ENCODE measurements at regions not wholly inside any gene's neighbourhood (a gene's known extent, or its start where the extent isn't known, plus 50 kb on each side); places are given as distances from the start of the nearest gene placed in this dataset.

DNA sequence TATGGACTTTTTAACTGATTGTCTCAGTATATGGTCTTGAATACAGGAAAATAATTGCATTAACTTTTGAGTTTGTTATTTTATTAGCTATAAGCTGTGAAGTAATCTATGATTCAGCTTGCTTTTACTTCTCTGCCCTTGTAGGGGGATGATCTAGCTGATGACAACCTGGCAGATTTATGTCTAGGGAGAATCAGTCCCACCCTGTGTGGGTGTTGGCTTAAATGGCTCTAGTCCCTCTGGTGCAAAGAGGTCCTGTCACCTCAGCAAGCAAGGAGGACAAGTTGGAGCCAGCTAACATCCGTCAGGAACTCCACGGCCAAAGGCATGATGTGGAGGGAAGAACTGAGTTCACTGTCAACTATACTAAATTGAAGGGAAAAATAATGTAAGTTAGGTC is 495.3 kb downstream of the BMP2 start:
- no peak for DNase-seq

- no peak for DNase-seq
These were observed 496.7 kb downstream of the BMP2 start for GRCh38 chr20:7264137-7264536.

DNA sequence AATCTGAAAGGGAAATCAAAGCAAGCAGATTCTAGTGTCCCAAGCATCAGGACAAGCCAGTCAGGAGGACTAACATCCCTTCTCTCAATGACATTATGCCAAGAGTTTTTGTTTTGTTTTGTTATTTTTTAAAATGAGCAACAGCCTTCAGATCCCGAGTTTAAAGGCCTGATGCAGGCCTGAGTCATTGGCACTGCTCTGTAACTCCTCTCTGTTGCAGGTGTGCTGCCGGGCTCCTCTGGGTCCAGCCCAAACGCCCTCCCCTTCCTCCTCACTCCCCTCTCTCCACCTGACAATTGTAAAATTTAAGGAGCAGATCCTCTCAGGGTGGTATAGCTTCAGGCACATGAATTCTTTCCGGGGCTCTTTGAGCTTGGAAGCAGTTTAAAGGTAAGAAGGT is 502.0 kb downstream of the BMP2 start:
- DNase-seq = no peak

DNA sequence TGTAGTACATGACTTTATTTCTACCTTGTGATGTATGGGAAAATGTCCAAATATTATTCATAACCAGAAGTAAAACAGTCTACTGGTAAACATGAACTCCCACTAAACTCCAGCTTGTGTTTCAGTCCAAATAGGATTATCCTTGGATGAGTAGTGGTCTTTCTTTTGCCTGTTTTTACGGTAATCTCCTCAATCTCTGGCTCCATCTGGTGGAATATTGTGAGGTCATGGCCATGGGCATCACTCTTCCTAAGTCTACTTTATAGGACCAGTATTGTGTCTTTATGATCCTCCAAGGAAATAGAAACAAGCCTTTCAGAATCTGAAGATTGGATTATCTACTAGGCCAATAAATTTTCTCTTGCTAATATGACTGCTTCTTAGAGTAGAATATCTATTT is 505.0 kb downstream of the BMP2 start:
- no peak for DNase-seq

- DNase-seq = no peak
These were observed 507.4 kb downstream of the BMP2 start for GRCh38 chr20:7274870-7275269.

DNA sequence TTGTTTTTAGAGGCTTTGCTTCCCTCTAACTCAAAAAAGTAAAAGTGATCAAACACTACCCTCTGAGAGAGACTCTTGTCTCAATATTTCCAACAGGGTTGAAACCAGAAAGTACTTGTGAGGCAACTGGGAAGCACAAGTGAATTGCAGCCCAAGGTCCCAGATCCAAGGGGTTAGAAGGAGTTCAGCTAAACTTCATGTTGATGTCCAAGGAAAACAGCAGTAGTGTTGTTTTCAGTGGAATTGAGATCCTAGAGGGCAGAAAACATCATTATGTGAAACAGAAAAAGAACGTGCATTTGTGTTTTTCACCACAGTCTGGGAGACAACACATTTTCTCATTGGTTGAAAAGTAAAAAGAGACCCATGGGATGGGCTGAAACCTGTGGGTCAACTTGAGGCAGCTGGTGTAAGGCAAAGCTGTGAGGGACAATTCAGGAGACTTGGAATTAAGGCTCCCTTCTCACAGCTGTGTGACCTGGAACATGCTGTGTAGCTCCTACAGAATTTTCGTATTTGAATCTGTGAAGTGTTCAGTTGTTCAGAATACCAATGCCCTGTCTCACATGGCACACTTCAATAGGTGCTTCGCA is 508.3 kb downstream of the BMP2 start:
- no peak for DNase-seq

- DNase-seq = peak; percentile 80
These were observed 518.6 kb downstream of the BMP2 start for GRCh38 chr20:7285918-7286556.

GRCh38 chr20:7291323-7291943 is 523.9 kb downstream of the BMP2 start:
- no peak for DNase-seq

- no peak for DNase-seq
These were observed 524.5 kb downstream of the BMP2 start for GRCh38 chr20:7291946-7292345.

- DNase-seq = no peak
These were observed 527.4 kb downstream of the BMP2 start for GRCh38 chr20:7294816-7295360.

DNA sequence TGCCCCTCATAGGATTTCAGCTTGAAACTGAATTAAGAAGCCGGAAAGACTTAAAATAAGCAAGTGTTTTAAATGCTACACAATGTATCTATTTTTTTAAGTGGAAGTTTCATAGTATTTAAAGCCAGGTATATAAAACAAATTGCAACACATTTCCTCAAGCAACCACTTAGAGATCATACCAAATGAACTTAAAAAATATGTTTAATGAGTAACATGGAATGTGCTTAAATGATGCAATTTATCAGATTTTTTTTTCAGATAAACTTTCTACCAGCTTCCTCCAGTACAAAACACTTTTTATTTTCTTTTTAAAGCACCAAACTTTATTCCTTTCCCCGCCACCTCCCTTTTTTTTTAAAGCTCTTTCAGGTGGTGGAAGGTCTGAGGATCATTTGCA is 534.3 kb downstream of the BMP2 start:
- DNase-seq = no peak

- no peak for DNase-seq
These were observed 534.8 kb downstream of the BMP2 start for GRCh38 chr20:7302250-7302649.

- no peak for DNase-seq
These were observed 538.5 kb downstream of the BMP2 start for GRCh38 chr20:7305976-7306375.

DNA sequence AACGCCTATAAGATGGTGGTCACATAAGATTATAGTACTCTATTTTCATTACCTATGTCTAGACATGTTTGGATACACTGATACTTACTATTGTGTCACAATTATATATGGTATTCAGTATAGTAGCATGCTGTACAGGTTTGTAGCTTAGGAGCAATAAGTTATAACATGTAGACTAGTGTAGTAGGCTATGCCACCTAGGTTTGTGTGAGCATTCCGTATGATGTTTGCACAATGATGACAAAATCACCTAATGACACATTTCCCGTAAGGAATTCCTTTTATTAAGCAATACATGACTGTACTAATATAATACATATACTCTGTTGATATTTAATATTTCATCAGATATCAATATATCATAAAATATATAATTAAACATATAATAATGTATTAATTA is 540.7 kb downstream of the BMP2 start:
- no peak for DNase-seq

GRCh38 chr20:7313047-7313446 is 545.6 kb downstream of the BMP2 start:
- DNase-seq = no peak

GRCh38 chr20:7323957-7324356 is 556.5 kb downstream of the BMP2 start:
- DNase-seq = no peak

DNA sequence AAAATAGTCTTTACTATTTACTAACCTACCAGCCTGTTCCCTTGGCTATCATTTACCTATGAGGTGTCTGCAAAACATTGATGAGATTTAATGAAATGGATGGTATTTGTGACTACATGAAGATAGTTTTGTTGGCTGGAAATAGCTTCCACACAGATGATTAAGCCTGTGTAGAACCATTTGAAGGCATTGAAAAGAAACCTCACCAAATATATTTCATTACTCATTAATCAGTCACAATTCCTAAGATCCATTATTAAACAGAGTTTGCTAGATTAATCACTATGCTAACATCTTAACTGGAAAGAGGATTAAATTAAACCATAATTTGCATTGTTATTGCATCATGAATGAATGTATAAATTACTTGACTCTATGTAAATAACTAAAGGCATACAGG is 560.3 kb downstream of the BMP2 start:
- DNase-seq = no peak

DNA sequence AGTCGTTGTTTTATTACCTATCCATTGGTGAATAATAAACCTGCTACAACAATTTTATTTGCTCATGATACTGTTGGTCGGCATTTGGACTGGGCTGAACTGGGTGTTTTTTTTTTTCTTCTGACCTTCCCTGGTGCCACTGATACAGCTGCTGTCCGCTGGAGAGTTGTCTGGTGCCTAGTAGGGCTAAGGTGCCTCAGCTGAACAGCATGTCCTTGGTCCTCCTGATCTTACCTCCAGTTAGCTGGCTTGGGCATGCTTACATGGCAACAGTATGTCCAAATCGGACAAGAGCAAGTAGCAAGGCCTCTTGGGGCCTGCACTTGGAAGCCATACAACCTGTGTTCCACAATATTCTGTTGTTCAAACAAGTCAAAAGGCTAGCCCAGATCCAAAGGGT is 563.4 kb downstream of the BMP2 start:
- no peak for DNase-seq

GRCh38 chr20:7332169-7332568 is 564.7 kb downstream of the BMP2 start:
- no peak for DNase-seq

DNA sequence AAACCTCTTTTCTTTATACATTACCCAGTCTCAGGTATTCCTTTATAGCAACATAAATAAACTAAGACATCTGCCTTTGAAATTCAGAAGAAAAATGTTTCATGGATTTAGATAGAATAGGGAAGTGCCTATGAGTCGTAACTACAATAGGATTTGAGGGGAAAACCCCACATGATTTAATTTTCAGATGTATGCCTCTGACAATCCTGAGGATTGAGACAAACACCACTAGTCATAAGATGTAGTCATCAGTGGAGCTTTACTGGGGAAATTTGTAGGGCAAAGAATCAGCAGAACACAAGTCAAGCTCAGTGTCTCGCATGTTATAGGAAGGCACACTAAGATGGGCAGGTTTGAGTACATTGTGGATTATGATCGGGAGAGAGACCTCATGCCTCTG is 566.4 kb downstream of the BMP2 start:
- no peak for DNase-seq

- DNase-seq = no peak
These were observed 578.5 kb downstream of the BMP2 start for GRCh38 chr20:7346026-7346425.

- DNase-seq = no peak
These were observed 579.1 kb downstream of the BMP2 start for GRCh38 chr20:7346562-7346961.

- DNase-seq = no peak
These were observed 579.9 kb downstream of the BMP2 start for GRCh38 chr20:7347409-7347808.

DNA sequence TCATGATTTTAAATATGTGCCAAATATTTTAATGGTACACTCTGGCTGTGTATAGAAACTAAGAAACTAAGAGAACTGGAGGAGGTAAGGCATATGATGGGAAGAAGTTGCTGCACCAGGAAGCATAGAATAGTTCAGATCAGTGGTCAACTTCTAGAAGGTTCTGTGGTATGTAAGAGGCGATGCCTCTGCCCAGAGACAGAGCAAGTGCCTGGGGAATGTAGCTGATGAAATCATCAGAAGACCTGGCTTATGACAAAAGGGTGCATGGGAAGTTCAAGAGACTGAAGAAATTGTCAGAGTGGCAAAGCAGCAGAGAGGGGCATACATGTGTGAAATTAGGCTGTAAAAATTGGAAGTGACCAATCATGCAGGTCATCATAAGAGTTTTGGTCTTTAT is 580.8 kb downstream of the BMP2 start:
- DNase-seq = no peak

- no peak for DNase-seq
These were observed 584.7 kb downstream of the BMP2 start for GRCh38 chr20:7352165-7352564.
